ENCODE measurements at regions not wholly inside any gene's neighbourhood (a gene's known extent, or its start where the extent isn't known, plus 50 kb on each side); places are given as distances from the start of the nearest gene placed in this dataset.
A peak's percentile ranks its signal among the peaks of the same experiment; 100 is the strongest.

DNA sequence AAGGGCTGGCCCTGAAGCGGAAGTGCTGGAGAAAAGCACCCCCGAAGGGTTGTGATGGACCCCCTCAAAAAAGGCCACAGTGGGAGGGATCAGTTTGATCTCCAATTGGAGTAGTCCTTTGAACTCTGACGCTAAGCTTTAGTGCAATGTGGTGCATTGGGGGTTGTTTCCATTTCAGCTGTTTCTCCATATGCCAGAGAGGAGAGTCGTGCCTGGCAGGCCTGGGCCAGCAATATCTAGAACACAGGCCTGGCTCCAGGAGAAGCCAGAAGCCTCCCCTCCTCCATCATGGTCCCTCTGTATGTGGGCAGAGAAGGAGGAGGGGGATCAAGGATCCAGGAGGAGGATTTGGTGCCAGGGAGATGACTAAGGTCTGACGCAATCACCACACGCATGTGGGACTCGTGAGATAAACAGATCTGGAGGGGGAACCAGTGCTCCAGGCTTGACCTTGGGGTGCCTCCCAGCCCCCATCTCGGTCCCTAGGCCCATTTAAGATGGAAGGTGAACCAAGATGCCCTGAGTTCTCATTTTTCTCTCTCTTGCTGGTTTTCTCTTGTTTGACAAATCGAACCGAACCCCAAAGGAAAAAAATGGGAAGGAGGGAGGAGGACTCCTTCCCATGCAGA lies 517.4 kb upstream of the JARID2 start:
- H3K4me1 ChIP-seq = peaks cover 0 to 10% (median 4%) of the 10 kb centered on the region in 4 donors
- no peaks in the 10 kb centered on the region for H3K36me3 ChIP-seq
- DNase-seq (ENCODE audit: extremely low spot score) = no peak
- no peaks in the 10 kb centered on the region for H3K9me3 ChIP-seq
- TF ChIP-seq POLR2A (IDR thresholded peaks at IDR 0.05; ENCODE audit: low read depth) (no peak), POLR2AphosphoS5 (IDR thresholded peaks at IDR 0.05) (peak in 1 of 2 donors; percentile 10)
- H3K27ac ChIP-seq (replicated peaks in 1 of 4) = peak overlapping the region in 2 of 4 donors; percentile 13 to 55
- WGBS = 84% methylated on average over 9 of the region's 10 CpGs
- H3K4me3 ChIP-seq = no peak overlapping the region
- intact Hi-C loops (cut with DNase I) = no loop called here
- no peaks in the 10 kb centered on the region for H3K27me3 ChIP-seq

DNA sequence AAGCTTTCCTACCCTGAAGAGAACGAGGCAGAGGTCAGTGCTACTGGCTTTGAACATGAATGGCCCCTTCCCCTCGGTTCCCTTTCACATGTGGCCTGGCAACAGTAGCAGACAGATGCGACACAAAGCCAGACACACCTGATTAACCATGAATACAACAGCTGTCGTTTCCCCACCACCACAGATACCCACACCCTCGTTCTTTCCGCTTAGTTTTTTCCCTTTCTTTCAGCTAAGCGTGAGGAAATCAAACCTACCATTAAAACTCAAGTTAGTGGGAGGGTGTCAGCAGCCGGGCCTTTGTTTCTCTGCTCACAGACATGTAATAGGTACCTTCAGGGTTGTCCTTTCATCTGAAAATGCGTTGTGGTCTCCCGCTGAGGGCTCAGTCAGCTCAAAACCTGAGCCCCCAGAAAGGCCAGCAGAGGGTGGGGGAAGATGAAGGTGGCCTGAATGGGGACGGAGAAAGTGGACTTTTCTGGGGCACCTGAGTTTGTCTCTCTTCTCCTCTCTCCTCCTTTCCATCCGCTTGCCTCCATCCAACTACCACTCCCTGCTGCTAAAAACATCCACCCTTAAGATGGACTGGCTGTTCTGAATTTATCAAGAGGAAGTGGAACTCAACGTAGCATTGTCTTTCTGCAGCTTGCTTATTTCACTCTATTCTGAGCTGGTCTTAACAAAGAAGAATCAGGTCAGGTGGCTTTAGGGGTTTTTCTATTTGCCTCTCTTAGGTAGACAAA lies 516.6 kb upstream of the JARID2 start:
- H3K4me3 ChIP-seq = no peak overlapping the region
- H3K27ac ChIP-seq (replicated peaks in 1 of 4) = peak overlapping the region in 2 of 4 donors; percentile 13 to 55
- WGBS = 85% methylated on average over 13 of the region's 13 CpGs
- TF ChIP-seq, protein P1, sequence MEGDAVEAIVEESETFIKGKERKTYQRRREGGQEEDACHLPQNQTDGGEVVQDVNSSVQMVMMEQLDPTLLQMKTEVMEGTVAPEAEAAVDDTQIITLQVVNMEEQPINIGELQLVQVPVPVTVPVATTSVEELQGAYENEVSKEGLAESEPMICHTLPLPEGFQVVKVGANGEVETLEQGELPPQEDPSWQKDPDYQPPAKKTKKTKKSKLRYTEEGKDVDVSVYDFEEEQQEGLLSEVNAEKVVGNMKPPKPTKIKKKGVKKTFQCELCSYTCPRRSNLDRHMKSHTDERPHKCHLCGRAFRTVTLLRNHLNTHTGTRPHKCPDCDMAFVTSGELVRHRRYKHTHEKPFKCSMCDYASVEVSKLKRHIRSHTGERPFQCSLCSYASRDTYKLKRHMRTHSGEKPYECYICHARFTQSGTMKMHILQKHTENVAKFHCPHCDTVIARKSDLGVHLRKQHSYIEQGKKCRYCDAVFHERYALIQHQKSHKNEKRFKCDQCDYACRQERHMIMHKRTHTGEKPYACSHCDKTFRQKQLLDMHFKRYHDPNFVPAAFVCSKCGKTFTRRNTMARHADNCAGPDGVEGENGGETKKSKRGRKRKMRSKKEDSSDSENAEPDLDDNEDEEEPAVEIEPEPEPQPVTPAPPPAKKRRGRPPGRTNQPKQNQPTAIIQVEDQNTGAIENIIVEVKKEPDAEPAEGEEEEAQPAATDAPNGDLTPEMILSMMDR (IDR thresholded peaks at IDR 0.05) = no peak
- TF ChIP-seq POLR2AphosphoS5 (IDR thresholded peaks at IDR 0.05) (no peak), POLR2A (IDR thresholded peaks at IDR 0.05; ENCODE audit: low read depth) (no peak), EP300 (IDR thresholded peaks at IDR 0.05) (no peak)
- intact Hi-C loops (cut with DNase I) = no loop called here
- H3K27me3 ChIP-seq = no peaks in the 10 kb centered on the region
- peaks cover 0 to 10% (median 4%) of the 10 kb centered on the region in 4 donors for H3K4me1 ChIP-seq
- no peak for DNase-seq (ENCODE audit: extremely low spot score)
- no peaks in the 10 kb centered on the region for H3K9me3 ChIP-seq
- no peaks in the 10 kb centered on the region for H3K36me3 ChIP-seq

DNA sequence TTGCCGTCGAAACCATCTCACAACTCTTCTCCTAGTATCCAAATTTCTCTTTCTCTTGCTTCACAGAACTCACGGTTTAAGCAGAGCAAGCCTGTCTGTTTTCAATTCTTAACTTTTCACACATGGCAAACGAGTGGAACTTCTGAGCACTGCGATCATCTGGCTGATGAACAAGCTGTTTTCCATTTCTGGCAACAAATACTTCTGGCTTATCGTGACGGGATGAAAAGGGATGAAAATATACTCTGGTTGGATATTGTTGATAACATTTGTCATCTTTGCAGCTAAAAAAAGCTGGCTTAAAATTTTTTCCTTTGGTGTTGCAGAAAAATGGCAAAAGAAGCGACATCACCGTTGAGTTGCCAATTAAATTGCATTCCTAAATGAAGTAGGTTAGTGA lies 515.2 kb upstream of the JARID2 start:
- Histone ChIP-seq H3K36me3 (no peaks in the 10 kb centered on the region), H3K27ac (replicated peaks in 1 of 4) (no peak overlapping the region), H3K27me3 (no peaks in the 10 kb centered on the region), H3K9me3 (no peaks in the 10 kb centered on the region), H3K4me1 (peaks cover 0 to 10% (median 4%) of the 10 kb centered on the region in 4 donors), H3K4me3 (no peak overlapping the region)
- 54% methylated on average over 9 of the region's 9 CpGs for WGBS
- TF ChIP-seq POLR2AphosphoS5 (IDR thresholded peaks at IDR 0.05) (no peak), EP300 (IDR thresholded peaks at IDR 0.05) (no peak), POLR2A (IDR thresholded peaks at IDR 0.05; ENCODE audit: low read depth) (no peak)
- TF ChIP-seq, protein P1 (IDR thresholded peaks at IDR 0.05) = no peak
- DNase-seq (ENCODE audit: extremely low spot score) = no peak
- intact Hi-C loops (cut with DNase I) = no loop called here

DNA sequence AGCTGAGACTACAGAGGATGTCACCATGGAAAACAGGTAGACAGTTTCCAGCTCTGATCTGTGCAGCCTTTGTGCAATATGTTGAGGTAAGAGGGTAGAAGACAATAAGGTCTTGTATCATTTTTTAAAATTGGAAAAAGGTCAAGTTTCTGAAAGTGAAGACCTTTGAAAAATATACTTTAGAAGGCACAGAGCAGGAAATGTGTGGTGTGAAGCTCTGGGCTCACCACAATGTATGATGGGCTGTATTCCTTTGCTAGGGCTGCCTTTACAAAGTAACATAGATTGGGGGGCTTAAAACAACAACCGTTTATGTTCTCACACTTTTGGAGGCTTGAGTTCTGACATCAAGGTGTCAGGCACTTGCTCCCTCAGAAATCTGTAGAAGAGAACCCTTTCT lies 514.3 kb upstream of the JARID2 start:
- TF ChIP-seq, protein P1 (IDR thresholded peaks at IDR 0.05) = no peak
- TF ChIP-seq POLR2AphosphoS5 (IDR thresholded peaks at IDR 0.05) (no peak), POLR2A (IDR thresholded peaks at IDR 0.05; ENCODE audit: low read depth) (no peak), EP300 (IDR thresholded peaks at IDR 0.05) (no peak)
- no peak for DNase-seq (ENCODE audit: extremely low spot score)
- Histone ChIP-seq H3K4me1 (peaks cover 0 to 10% (median 4%) of the 10 kb centered on the region in 4 donors), H3K9me3 (no peaks in the 10 kb centered on the region), H3K36me3 (no peaks in the 10 kb centered on the region), H3K27me3 (no peaks in the 10 kb centered on the region), H3K27ac (replicated peaks in 1 of 4) (no peak overlapping the region), H3K4me3 (no peak overlapping the region)
- 83% methylated on average over 1 of the region's 1 CpG for WGBS
- intact Hi-C loops (cut with DNase I) = no loop called here

DNA sequence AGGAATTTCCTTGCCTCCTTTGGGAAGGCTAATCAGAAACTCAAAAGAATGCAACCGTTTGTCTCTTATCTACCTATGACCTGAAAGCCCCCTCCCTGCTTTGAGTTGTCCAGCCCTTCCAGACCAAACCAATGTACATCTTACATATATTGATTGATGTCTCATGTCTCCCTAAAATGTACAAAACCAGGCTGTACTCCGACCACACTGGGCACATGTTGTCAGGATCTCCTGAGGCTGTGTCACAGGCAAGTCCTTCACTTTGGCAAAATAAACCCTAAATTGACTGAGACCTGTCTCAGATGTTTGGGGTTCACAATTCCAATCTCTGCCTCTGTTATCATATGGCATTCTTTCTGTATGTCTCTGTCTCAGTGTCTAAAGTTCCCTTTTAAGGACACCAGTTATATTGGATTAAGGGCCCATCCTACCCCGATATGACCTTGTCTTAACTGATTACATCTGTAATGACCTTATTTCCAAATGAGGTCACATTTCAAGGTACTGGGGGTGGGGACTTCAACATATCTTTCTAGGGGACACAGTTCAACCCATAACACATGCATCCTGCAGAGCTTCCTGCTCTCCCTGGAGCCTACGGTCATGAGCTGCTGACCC lies 513.5 kb upstream of the JARID2 start:
- intact Hi-C loops (cut with DNase I) = no loop called here
- Histone ChIP-seq H3K27me3 (no peaks in the 10 kb centered on the region), H3K9me3 (no peaks in the 10 kb centered on the region), H3K36me3 (no peaks in the 10 kb centered on the region), H3K4me3 (no peak overlapping the region), H3K4me1 (peaks cover 0 to 10% (median 4%) of the 10 kb centered on the region in 4 donors), H3K27ac (replicated peaks in 1 of 4) (no peak overlapping the region)
- TF ChIP-seq EP300 (IDR thresholded peaks at IDR 0.05) = no peak
- no peak for TF ChIP-seq POLR2A (IDR thresholded peaks at IDR 0.05; ENCODE audit: low read depth)
- TF ChIP-seq, protein P1 (IDR thresholded peaks at IDR 0.05) = no peak
- no peak for TF ChIP-seq POLR2AphosphoS5 (IDR thresholded peaks at IDR 0.05)
- WGBS = 79% methylated on average over 3 of the region's 4 CpGs
- no peak for DNase-seq (ENCODE audit: extremely low spot score)
